Endothelial cell of umbilical vein (primary cell): ENCODE measurements at regions not wholly inside any gene's neighbourhood (a gene's known extent, or its start where the extent isn't known, plus 50 kb on each side); places are given as distances from the start of the nearest gene placed in this dataset.

ENCODE experiments used
- BruUV-seq: library from RNA; stranded (reverse); fragments of 400-500 nt; replicated peaks from 2 replicates; lab custom pipeline; 2021; lab: Mats Ljungman, UMichigan
- CTCF ChIA-PET: fragments of 300-600, 350-600 bp; sonication (Branson Sonifier 250); formaldehyde crosslinking; loops from one replicate; lab custom pipeline; 2021; ENCODE audit warnings: antibody characterized with exemption, inconsistent platforms; lab: Charles Lee
- POLR2A ChIA-PET: fragments of 300-600, 350-600 bp; sonication (Branson Sonifier 250); formaldehyde crosslinking; loops from one replicate; lab custom pipeline; 2021; ENCODE audit warnings: antibody characterized with exemption, inconsistent platforms; lab: Charles Lee
- DNase-seq: peaks from one replicate; pipeline ENCODE4 v3.0.0-alpha.2; 2011; ENCODE audit warnings: low read depth, low spot score
- FAIRE-seq: peaks from 2 replicates; lab custom pipeline; 2011; peaks lifted over from hg19 to GRCh38; lab: Jason Lieb, UNC
- H2AFZ ChIP-seq: 2 replicates; pipeline ENCODE4 v1.6.0; 2012; ENCODE audit warnings: low read depth, low read length, control low read depth, inconsistent platforms
- H3K27ac ChIP-seq: 2 replicates; pipeline ENCODE4 v1.5.1; 2011; ENCODE audit warnings: low read depth, mild to moderate bottlenecking, control low read depth, low read length, moderate library complexity; ENCODE audit not compliant: insufficient read depth
- H3K27me3 ChIP-seq, 2 experiments: 2 replicates each; pipeline versions ENCODE4 v1.6.0 to v1.6.1; 2011; ENCODE audit warnings: low read length in 2 of 2, mixed read lengths in 1 of 2; ENCODE audit not compliant: control insufficient read depth in 2 of 2, insufficient read depth in 2 of 2
- H3K36me3 ChIP-seq, 2 experiments: 2 replicates in 1 of 2; 3 replicates in 1 of 2; pipeline ENCODE4 v1.5.1; 2011; ENCODE audit warnings: low read length in 2 of 2, mild to moderate bottlenecking in 1 of 2, moderate library complexity in 1 of 2; ENCODE audit not compliant: control insufficient read depth in 2 of 2, insufficient read depth in 2 of 2; ENCODE audit errors: extremely low read depth in 1 of 2
- H3K4me1 ChIP-seq: 3 replicates; pipeline ENCODE4 v1.5.1; 2011; ENCODE audit warnings: mild to moderate bottlenecking, low read length; ENCODE audit not compliant: control insufficient read depth, insufficient read depth; ENCODE audit errors: extremely low read depth
- H3K4me2 ChIP-seq: 2 replicates; pipeline ENCODE4 v1.6.1; 2011; ENCODE audit warnings: low read length, control low read depth, mixed read lengths; ENCODE audit not compliant: insufficient read depth
- H3K4me3 ChIP-seq, 3 experiments: fragments of 200-600 bp in 1 of 3; sonication (generic), shearing (Covaris generic) in 1 of 3; replicated peaks in 1 of 3; 2 replicates each; pipeline ENCODE4 v1.5.1; 2011 to 2016; ENCODE audit warnings: control low read depth in 3 of 3, low read length in 3 of 3, mild to moderate bottlenecking in 2 of 3, inconsistent platforms in 1 of 3, low read depth in 1 of 3, moderate library complexity in 1 of 3; ENCODE audit not compliant: insufficient read depth in 1 of 3
- H3K79me2 ChIP-seq: 2 replicates; pipeline ENCODE4 v1.6.0; 2012; ENCODE audit warnings: low read length, inconsistent platforms; ENCODE audit not compliant: control insufficient read depth, insufficient read depth
- H3K9ac ChIP-seq: replicated peaks from 2 replicates; pipeline ENCODE3; 2011; ENCODE audit warnings: low read length, control low read depth; ENCODE audit not compliant: insufficient read depth; ENCODE audit errors: extremely low read depth
- H3K9me1 ChIP-seq: replicated peaks from 3 replicates; pipeline ENCODE4 v1.6.0; 2011; ENCODE audit warnings: mild to moderate bottlenecking, low read length; ENCODE audit not compliant: control insufficient read depth, insufficient read depth; ENCODE audit errors: extremely low read depth
- H3K9me3 ChIP-seq: replicated peaks from 2 replicates; pipeline ENCODE4 v1.5.1; 2012; ENCODE audit warnings: low read length, inconsistent platforms; ENCODE audit not compliant: control insufficient read depth, insufficient read depth
- H4K20me1 ChIP-seq: replicated peaks from 2 replicates; pipeline ENCODE3; 2011; ENCODE audit warnings: mild to moderate bottlenecking, low read length; ENCODE audit not compliant: control insufficient read depth, insufficient read depth; ENCODE audit errors: extremely low read depth
- EZH2 ChIP-seq: IDR thresholded peaks from 2 replicates; pipeline ENCODE4 v1.6.1; 2012; ENCODE audit warnings: borderline replicate concordance, low read depth, mild to moderate bottlenecking, moderate library complexity, low read length, inconsistent platforms; ENCODE audit not compliant: severe bottlenecking
- FOS ChIP-seq: IDR thresholded peaks from 2 replicates; pipeline ENCODE4 v1.6.1; 2011; ENCODE audit warnings: mild to moderate bottlenecking, low read length, moderate library complexity, borderline replicate concordance; ENCODE audit not compliant: insufficient read depth
- GATA2 ChIP-seq: IDR thresholded peaks from 2 replicates; pipeline ENCODE4 v1.7.0; 2011; ENCODE audit warnings: low read depth, mild to moderate bottlenecking, moderate library complexity, mixed read lengths, low read length; ENCODE audit not compliant: insufficient read length, insufficient read depth
- JUN ChIP-seq: IDR thresholded peaks from 2 replicates; pipeline ENCODE4 v1.6.1; 2011; ENCODE audit warnings: borderline replicate concordance, low read depth; ENCODE audit not compliant: insufficient read length, insufficient read depth
- MYC ChIP-seq: IDR thresholded peaks from one replicate; pipeline ENCODE4 v1.6.1; 2011; ENCODE audit warnings: mild to moderate bottlenecking, low read depth, low read length
- POLR2A ChIP-seq: IDR thresholded peaks from 2 replicates; pipeline ENCODE4 v1.6.1; 2012; ENCODE audit warnings: low read depth, mild to moderate bottlenecking, control low read depth, low read length
- POLR2AphosphoS5 ChIP-seq: IDR thresholded peaks from 2 replicates; pipeline ENCODE4 v1.6.1; 2012; ENCODE audit warnings: low read depth, mild to moderate bottlenecking, control low read depth, low read length, moderate library complexity; ENCODE audit not compliant: insufficient read depth
- dilution Hi-C: fragments of 300-500 bp; cut with MboI; formaldehyde crosslinking; loops from one replicate; pipeline ENCODE4 v1.15.0; 2019; ENCODE audit warnings: low sequenced_read_pairs; ENCODE audit not compliant: extremely low pct_ligation_motif_present
- intact Hi-C: fragments of 100-400 bp; cut with micrococcal nuclease; formaldehyde crosslinking; loops from one replicate; pipeline ENCODE4 v1.10.0; 2022
- TF ChIP-seq, protein P1 (sequence below): IDR thresholded peaks from 2 replicates; pipeline ENCODE4 v1.6.1; 2011; ENCODE audit not compliant: insufficient read depth, insufficient read length
- TF ChIP-seq, protein P2 (sequence below), 2 donors: IDR thresholded peaks; 1 replicate in 1 of 2; 2 replicates in 1 of 2; pipeline ENCODE4 v1.5.1; 2011; ENCODE audit warnings: low read length in 2 of 2, mild to moderate bottlenecking in 2 of 2, moderate library complexity in 2 of 2, control low read depth in 1 of 2, inconsistent platforms in 1 of 2, low read depth in 1 of 2; ENCODE audit not compliant: insufficient read depth in 1 of 2; ENCODE audit errors: extremely low read depth in 1 of 2

DNA sequence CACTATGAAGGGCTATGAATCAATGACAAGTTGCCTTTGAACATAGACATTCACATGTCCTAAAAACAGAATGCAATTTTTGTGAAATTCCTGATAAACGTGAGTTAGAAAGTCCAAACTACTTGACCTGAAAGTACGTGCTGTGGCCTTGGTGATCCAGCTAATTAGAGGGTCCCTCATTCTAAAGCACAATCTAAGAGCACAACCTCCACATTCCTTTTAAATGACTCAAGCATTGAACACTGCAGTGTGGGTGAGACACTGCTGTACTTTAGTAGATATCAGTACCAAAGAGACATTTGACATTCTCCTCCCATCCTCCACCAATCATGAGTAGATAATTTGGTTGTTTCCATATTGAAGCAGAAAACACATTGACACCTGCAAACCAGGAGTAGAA, 73.5 kb downstream of the FAM47B start:
- no peaks in the 10 kb centered on the region for H3K9me1 ChIP-seq
- no peak for TF ChIP-seq JUN
- TF ChIP-seq, protein P1, sequence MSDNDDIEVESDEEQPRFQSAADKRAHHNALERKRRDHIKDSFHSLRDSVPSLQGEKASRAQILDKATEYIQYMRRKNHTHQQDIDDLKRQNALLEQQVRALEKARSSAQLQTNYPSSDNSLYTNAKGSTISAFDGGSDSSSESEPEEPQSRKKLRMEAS, result no peak
- TF ChIP-seq EZH2, result no peak
- TF ChIP-seq POLR2A, result no peak
- TF ChIP-seq POLR2AphosphoS5, result no peak
- TF ChIP-seq, protein P2, sequence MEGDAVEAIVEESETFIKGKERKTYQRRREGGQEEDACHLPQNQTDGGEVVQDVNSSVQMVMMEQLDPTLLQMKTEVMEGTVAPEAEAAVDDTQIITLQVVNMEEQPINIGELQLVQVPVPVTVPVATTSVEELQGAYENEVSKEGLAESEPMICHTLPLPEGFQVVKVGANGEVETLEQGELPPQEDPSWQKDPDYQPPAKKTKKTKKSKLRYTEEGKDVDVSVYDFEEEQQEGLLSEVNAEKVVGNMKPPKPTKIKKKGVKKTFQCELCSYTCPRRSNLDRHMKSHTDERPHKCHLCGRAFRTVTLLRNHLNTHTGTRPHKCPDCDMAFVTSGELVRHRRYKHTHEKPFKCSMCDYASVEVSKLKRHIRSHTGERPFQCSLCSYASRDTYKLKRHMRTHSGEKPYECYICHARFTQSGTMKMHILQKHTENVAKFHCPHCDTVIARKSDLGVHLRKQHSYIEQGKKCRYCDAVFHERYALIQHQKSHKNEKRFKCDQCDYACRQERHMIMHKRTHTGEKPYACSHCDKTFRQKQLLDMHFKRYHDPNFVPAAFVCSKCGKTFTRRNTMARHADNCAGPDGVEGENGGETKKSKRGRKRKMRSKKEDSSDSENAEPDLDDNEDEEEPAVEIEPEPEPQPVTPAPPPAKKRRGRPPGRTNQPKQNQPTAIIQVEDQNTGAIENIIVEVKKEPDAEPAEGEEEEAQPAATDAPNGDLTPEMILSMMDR (IDR thresholded peaks at IDR 0.05; ENCODE audit: extremely low read depth in 1 of 2, insufficient read depth in 1 of 2, low read depth in 1 of 2, low read length in 2 of 2), result no peak
- no peak for TF ChIP-seq FOS
- no peak for TF ChIP-seq MYC
- TF ChIP-seq GATA2, result no peak
- no peaks in the 10 kb centered on the region for H3K4me1 ChIP-seq
- intact Hi-C loops, result no loop called here
- no peaks in the 10 kb centered on the region for H3K9me3 ChIP-seq
- FAIRE-seq, result no peak
- POLR2A ChIA-PET, result no interaction called here
- dilution Hi-C loops, result no loop called here
- no peaks in the 10 kb centered on the region for H4K20me1 ChIP-seq
- no peaks in the 10 kb centered on the region for H3K36me3 ChIP-seq
- no peak overlapping the region for H3K27ac ChIP-seq
- no peak overlapping the region for H3K4me2 ChIP-seq
- H2AFZ ChIP-seq, result no peak overlapping the region
- CTCF ChIA-PET, result no interaction called here
- no TSS peak for BruUV-seq
- no peak overlapping the region for H3K9ac ChIP-seq
- H3K27me3 ChIP-seq, result no peaks in the 10 kb centered on the region
- no peaks in the 10 kb centered on the region for H3K79me2 ChIP-seq
- DNase-seq, result peak; percentile 3
- H3K4me3 ChIP-seq, result no peak overlapping the region
